Stomach (tissue), 8 donors: ENCODE measurements at regions not wholly inside any gene's neighbourhood (a gene's known extent, or its start where the extent isn't known, plus 50 kb on each side); places are given as distances from the start of the nearest gene placed in this dataset.

ENCODE experiments used
- DNase-seq, 2 donors: peaks; one replicate each; pipeline versions ENCODE4 v3.0.0 to v3.0.0-alpha.2; 2013 to 2019
- H3K27ac ChIP-seq, 5 donors: fragments of 200-600 bp in 4 of 5; sonication (generic) in 4 of 5; one replicate each; pipeline ENCODE4 v1.5.1; 2013 to 2019; ENCODE audit warnings: mild to moderate bottlenecking in 1 of 5, moderate library complexity in 1 of 5
- H3K27me3 ChIP-seq, 3 donors: fragments of 200-600 bp; sonication (generic); one replicate each; pipeline ENCODE4 v1.5.1; 2017 to 2019; ENCODE audit warnings: mixed run types in 1 of 3
- H3K36me3 ChIP-seq, 4 donors: fragments of 200-600 bp; sonication (generic); 1 replicate in 3 of 4; 2 replicates in 1 of 4; pipeline ENCODE4 v1.5.1; 2016 to 2019
- H3K4me1 ChIP-seq, 4 donors: fragments of 200-600 bp; sonication (generic); one replicate each; pipeline ENCODE4 v1.5.1; 2016 to 2019
- H3K4me3 ChIP-seq, 4 donors: fragments of 200-600 bp; sonication (generic) in 3 of 4; one replicate each; pipeline ENCODE4 v1.5.1; 2016 to 2019; ENCODE audit warnings: mild to moderate bottlenecking in 1 of 4
- H3K9me3 ChIP-seq, 4 donors: fragments of 200-600 bp; sonication (generic); one replicate each; pipeline ENCODE4 v1.5.1; 2016 to 2019
- EP300 ChIP-seq: sonication (generic); formaldehyde crosslinking; IDR thresholded peaks from one replicate; pipeline ENCODE4 v1.6.1; 2017; ENCODE audit warnings: antibody characterized with exemption
- POLR2A ChIP-seq, 4 donors: fragments of 450-650 bp; IDR thresholded peaks; one replicate each; pipeline ENCODE4 v1.6.1; 2016; ENCODE audit warnings: antibody characterized with exemption in 4 of 4, control low read depth in 2 of 4, mild to moderate bottlenecking in 1 of 4, moderate library complexity in 1 of 4
- POLR2AphosphoS5 ChIP-seq, 3 donors: sonication (generic); formaldehyde crosslinking; IDR thresholded peaks; one replicate each; pipeline ENCODE4 v1.6.1; 2016; ENCODE audit warnings: antibody characterized with exemption in 3 of 3
- WGBS, 5 donors: extraction: QIAGEN DNeasy Blood & Tissue Kit in 3 of 5; methylation state at CpG; one replicate each; pipeline versions ENCODE4 v1.1.5 to v1.1.7; 2013 to 2018; 5-methylcytosine and 5-hydroxymethylcytosine counted together
- intact Hi-C: fragments of 100-400 bp; cut with DNase I; formaldehyde crosslinking; loops from one replicate; pipeline ENCODE4 v1.15.1; 2023; ENCODE audit warnings: low total_unique reads
- TF ChIP-seq, protein P1 (sequence below), 7 experiments: fragments of 450-650 bp in 4 of 7; fragments of 200-600 bp in 3 of 7; sonication (generic) in 3 of 7; IDR thresholded peaks; one replicate each; pipeline ENCODE4 v1.5.1; 2016 to 2019; ENCODE audit warnings: antibody characterized with exemption in 7 of 7, control low read depth in 2 of 7, mild to moderate bottlenecking in 1 of 7
- donor health status: healthy with polysubstance abuse.
- donor health status: Bipolar disorder and iron deficiency.
- donor health status: healthy.

DNA sequence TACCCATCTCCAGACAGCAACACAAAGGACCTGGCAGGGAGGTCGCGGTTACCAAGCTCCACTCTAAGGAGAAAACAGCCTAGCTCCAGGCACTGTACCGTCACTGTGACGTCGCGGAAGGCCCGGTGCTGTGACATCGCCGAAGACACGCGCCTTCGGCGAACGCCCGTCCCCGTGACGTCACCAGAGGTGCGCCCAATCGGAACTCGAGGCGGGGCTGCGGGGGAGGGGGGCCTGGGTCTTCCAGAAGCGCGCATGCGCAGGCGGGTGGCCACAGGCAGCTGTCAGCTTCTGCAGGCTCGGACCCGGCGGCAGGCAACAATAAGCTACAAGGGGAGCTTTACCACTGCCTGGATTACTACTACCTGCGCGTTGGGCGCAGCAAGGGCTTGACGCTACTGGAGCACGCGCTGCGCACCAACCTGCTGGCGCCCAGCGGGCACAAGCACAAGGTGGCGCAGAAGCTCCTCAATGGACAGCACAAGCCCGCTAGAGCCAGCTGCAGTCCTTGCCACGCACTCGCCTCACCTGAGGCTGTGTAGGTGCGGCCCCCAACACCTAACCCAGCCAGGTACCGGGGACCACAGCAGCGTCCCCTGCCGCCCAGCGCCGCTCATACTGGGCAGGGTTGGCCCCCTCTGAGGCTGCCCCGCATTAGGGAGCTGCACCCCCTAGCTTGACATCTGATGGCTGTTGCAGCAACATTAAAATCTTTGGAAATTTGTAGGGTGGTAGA lies 208.4 kb downstream of the TPST1 start:
- peak overlapping the region; percentile 51 to 57 (median 54) for H3K4me3 ChIP-seq
- no peaks in the 10 kb centered on the region for H3K9me3 ChIP-seq
- WGBS, 5 donors = 5 to 10% (median 5%) methylated on average over 9 to 49 of the region's 49 CpGs
- peak; percentile 86 to 96 for DNase-seq
- no peaks in the 10 kb centered on the region for H3K27me3 ChIP-seq
- TF ChIP-seq POLR2A (IDR thresholded peaks at IDR 0.05) (no peak), POLR2AphosphoS5 (IDR thresholded peaks at IDR 0.05) (peak in 1 of 3 donors; percentile 8)
- TF ChIP-seq, protein P1, sequence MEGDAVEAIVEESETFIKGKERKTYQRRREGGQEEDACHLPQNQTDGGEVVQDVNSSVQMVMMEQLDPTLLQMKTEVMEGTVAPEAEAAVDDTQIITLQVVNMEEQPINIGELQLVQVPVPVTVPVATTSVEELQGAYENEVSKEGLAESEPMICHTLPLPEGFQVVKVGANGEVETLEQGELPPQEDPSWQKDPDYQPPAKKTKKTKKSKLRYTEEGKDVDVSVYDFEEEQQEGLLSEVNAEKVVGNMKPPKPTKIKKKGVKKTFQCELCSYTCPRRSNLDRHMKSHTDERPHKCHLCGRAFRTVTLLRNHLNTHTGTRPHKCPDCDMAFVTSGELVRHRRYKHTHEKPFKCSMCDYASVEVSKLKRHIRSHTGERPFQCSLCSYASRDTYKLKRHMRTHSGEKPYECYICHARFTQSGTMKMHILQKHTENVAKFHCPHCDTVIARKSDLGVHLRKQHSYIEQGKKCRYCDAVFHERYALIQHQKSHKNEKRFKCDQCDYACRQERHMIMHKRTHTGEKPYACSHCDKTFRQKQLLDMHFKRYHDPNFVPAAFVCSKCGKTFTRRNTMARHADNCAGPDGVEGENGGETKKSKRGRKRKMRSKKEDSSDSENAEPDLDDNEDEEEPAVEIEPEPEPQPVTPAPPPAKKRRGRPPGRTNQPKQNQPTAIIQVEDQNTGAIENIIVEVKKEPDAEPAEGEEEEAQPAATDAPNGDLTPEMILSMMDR (IDR thresholded peaks at IDR 0.05) = peak in 4 of 7 experiments; percentile 39 to 68 (median 52)
- peaks cover 10 to 16% (median 14%) of the 10 kb centered on the region in 4 donors for H3K4me1 ChIP-seq
- peaks cover 0 to 30% (median 17%) of the 10 kb centered on the region in 4 donors for H3K36me3 ChIP-seq
- intact Hi-C loops = no loop called here
- H3K27ac ChIP-seq = peak overlapping the region; percentile 9 to 71 (median 64)

DNA sequence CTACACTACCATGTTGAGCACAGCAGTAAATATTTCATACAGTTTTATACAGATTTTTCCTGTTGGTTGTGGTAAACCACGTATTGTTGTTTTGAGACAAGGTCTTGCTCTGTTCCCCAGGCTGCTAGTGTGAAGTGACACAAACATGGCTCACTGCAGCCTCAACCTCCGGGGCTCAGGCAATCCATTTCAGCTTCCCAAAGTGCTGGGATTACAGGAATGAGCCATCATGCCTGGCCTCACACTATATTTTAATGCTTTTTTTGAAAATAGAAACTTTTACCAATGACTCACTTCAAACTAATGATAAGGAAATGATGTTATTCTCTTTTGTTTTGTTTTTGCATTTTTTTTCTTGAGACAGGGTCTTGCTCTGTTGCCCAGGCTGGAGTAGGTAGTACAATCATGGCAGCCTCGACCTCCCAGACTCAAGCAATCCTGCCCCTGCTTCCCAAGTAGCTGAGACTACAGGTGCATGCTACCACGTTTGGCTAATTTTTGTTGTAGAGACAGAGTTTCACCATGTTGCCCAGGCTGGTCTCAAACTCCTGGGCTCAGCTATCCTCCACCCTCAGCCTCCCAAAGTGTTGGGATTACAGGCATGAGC lies 210.6 kb downstream of the TPST1 start:
- TF ChIP-seq EP300 (no peak), POLR2AphosphoS5 (IDR thresholded peaks at IDR 0.05) (no peak), POLR2A (IDR thresholded peaks at IDR 0.05) (no peak)
- TF ChIP-seq, protein P1 (IDR thresholded peaks at IDR 0.05) = no peak
- intact Hi-C loops = no loop called here
- DNase-seq = no peak
- no peaks in the 10 kb centered on the region for H3K27me3 ChIP-seq
- H3K4me1 ChIP-seq = peaks cover 10 to 16% (median 14%) of the 10 kb centered on the region in 4 donors
- H3K9me3 ChIP-seq = no peaks in the 10 kb centered on the region
- peaks cover 0 to 8% (median 3%) of the 10 kb centered on the region in 4 donors for H3K36me3 ChIP-seq
- whole genome bisulfite sequencing, 5 donors = 71 to 91% (median 84%) methylated on average over 4 of the region's 4 CpGs
- no peak overlapping the region for H3K27ac ChIP-seq
- H3K4me3 ChIP-seq = no peak overlapping the region

DNA sequence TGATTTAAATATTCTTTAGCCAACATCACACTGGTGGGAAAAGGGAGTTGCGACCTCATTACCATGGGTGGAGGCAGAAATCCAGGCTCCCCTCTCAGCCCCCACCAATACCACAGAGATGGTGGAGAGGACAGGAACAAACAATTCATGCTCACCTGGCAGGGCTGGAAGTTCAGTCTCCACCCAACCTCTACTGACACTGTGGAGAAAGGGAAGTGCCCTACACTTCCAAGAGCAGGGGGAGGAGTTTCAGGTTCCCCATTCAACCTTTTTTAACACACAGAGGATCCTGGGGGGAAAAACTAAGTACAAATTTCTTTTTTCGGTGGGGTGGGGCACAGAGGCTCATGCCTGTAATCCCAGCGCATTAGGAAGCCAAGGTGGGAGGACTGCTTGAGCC lies 210.1 kb upstream of the KCTD7 start:
- H3K27me3 ChIP-seq = no peaks in the 10 kb centered on the region
- intact Hi-C loops = no loop called here
- H3K4me3 ChIP-seq = no peak overlapping the region
- TF ChIP-seq EP300 = no peak
- TF ChIP-seq, protein P1 (IDR thresholded peaks at IDR 0.05) = no peak
- no peak for TF ChIP-seq POLR2A (IDR thresholded peaks at IDR 0.05)
- no peak for TF ChIP-seq POLR2AphosphoS5 (IDR thresholded peaks at IDR 0.05)
- no peak for DNase-seq
- peaks cover 8 to 11% (median 9%) of the 10 kb centered on the region in 4 donors for H3K4me1 ChIP-seq
- H3K27ac ChIP-seq = no peak overlapping the region
- WGBS, 5 donors = 90 to 98% (median 96%) methylated on average over 3 of the region's 3 CpGs
- no peaks in the 10 kb centered on the region for H3K9me3 ChIP-seq
- H3K36me3 ChIP-seq = peaks cover 0 to 1% (median 0%) of the 10 kb centered on the region in 4 donors

DNA sequence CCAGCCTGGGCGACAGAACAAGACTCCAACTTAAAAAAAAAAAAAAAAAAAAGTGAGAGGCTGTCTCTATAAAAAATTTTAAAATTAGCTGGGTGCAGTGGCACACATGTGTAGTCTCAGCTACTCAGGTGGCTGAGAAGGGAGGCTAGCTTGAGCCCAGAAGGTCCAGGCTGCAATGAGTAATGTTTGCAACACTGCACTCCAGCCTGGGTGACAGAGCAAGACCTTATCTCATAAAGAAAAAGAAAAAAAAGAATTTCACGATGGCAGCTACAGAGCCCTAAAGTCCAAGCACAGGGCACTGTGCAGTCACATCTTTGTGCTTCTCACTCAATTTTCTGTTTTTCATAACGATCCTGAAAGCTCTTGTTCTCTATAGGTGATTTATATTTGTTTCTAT lies 209.5 kb upstream of the KCTD7 start:
- Histone ChIP-seq H3K9me3 (no peaks in the 10 kb centered on the region), H3K27ac (no peak overlapping the region), H3K4me3 (no peak overlapping the region), H3K27me3 (no peaks in the 10 kb centered on the region), H3K36me3 (peaks cover 0 to 7% (median 1%) of the 10 kb centered on the region in 4 donors), H3K4me1 (peaks cover 1 to 5% (median 2%) of the 10 kb centered on the region in 4 donors)
- no peak for DNase-seq
- intact Hi-C loops = no loop called here
- TF ChIP-seq POLR2A (IDR thresholded peaks at IDR 0.05) = no peak
- TF ChIP-seq, protein P1 (IDR thresholded peaks at IDR 0.05) = no peak
- no peak for TF ChIP-seq POLR2AphosphoS5 (IDR thresholded peaks at IDR 0.05)
- TF ChIP-seq EP300 = no peak
- WGBS, 5 donors = 65 to 84% (median 79%) methylated on average over 3 of the region's 3 CpGs
